ENCODE measurements at regions not wholly inside any gene's neighbourhood (a gene's known extent, or its start where the extent isn't known, plus 50 kb on each side); places are given as distances from the start of the nearest gene placed in this dataset.

GRCh38 chr5:136423944-136424606, 58.7 kb upstream of the TRPC7 start:
- 71% methylated on average over 1 of the region's 2 CpGs for WGBS (ENCODE audit: insufficient coverage)
- H2AFZ ChIP-seq (ENCODE audit: insufficient read depth, low read depth, low read length, poor library complexity, severe bottlenecking): no peak overlapping the region
- no peaks in the 10 kb centered on the region for H3K27me3 Mint-ChIP-seq
- no peak overlapping the region for H3K4me3 Mint-ChIP-seq
- no peak overlapping the region for H3K27ac Mint-ChIP-seq
- no peak overlapping the region for H3K9ac ChIP-seq (ENCODE audit: low read length)
- H3K4me1 Mint-ChIP-seq: no peaks in the 10 kb centered on the region
- ATAC-seq (ENCODE audit: low read depth): no peak
- H4K20me1 ChIP-seq (ENCODE audit: control insufficient read depth, insufficient read depth, low read length, poor library complexity, severe bottlenecking): no peaks in the 10 kb centered on the region
- no peak overlapping the region for H3K4me3 ChIP-seq (ENCODE audit: control extremely low read depth in 1 of 5, extremely low read depth in 1 of 5, insufficient read depth in 1 of 5, low read depth in 2 of 5, low read length in 4 of 5)
- H3K27ac ChIP-seq (ENCODE audit: low read length in 2 of 2): no peak overlapping the region
- no peaks in the 10 kb centered on the region for H3K4me1 ChIP-seq (ENCODE audit: control insufficient read depth in 2 of 2, insufficient read depth in 2 of 2, low read length in 2 of 2)
- no peak for DNase-seq
- TF ChIP-seq CTCF (IDR thresholded peaks at IDR 0.05) (no peak), EZH2 (IDR thresholded peaks at IDR 0.05; ENCODE audit: borderline replicate concordance, insufficient read depth, low read depth, low read length, poor library complexity, severe bottlenecking) (no peak)
- no peaks in the 10 kb centered on the region for H3K36me3 ChIP-seq (replicated peaks in 1 of 2; ENCODE audit: control extremely low read depth in 1 of 2, control insufficient read depth in 1 of 2, extremely low read depth in 1 of 2, insufficient read depth in 2 of 2, low read length in 1 of 2)
- no peaks in the 10 kb centered on the region for H3K27me3 ChIP-seq (replicated peaks in 1 of 4; ENCODE audit: control extremely low read depth in 1 of 4, control insufficient read depth in 3 of 4, insufficient read depth in 4 of 4, low read length in 3 of 4)
- peaks cover 0 to 4% (median 0%) of the 10 kb centered on the region in 3 donors for H3K9me3 ChIP-seq (ENCODE audit: control extremely low read depth in 1 of 3, control insufficient read depth in 2 of 3, insufficient read depth in 1 of 3, low read length in 2 of 3)
- H3K79me2 ChIP-seq (ENCODE audit: control insufficient read depth, insufficient read depth, low read length): no peaks in the 10 kb centered on the region
- H3K4me2 ChIP-seq (replicated peaks; ENCODE audit: low read depth, low read length, poor library complexity, severe bottlenecking): no peak overlapping the region
- CTCF ChIA-PET: no interaction called here
- intact Hi-C loops (cut with micrococcal nuclease): no loop called here
- no peaks in the 10 kb centered on the region for H3K9me3 Mint-ChIP-seq (ENCODE audit: insufficient read depth)
- POLR2A ChIA-PET: no interaction called here

GRCh38 chr5:136420168-136420898, 55.0 kb upstream of the TRPC7 start:
- Histone ChIP-seq H3K4me1 (ENCODE audit: control insufficient read depth in 2 of 2, insufficient read depth in 2 of 2, low read length in 2 of 2) (no peaks in the 10 kb centered on the region), H3K9ac (ENCODE audit: low read length) (no peak overlapping the region), H3K27ac (ENCODE audit: low read length in 2 of 2) (no peak overlapping the region), H3K4me2 (replicated peaks; ENCODE audit: low read depth, low read length, poor library complexity, severe bottlenecking) (no peak overlapping the region), H3K36me3 (replicated peaks in 1 of 2; ENCODE audit: control extremely low read depth in 1 of 2, control insufficient read depth in 1 of 2, extremely low read depth in 1 of 2, insufficient read depth in 2 of 2, low read length in 1 of 2) (no peaks in the 10 kb centered on the region), H2AFZ (ENCODE audit: insufficient read depth, low read depth, low read length, poor library complexity, severe bottlenecking) (no peak overlapping the region), H3K9me3 (ENCODE audit: control extremely low read depth in 1 of 3, control insufficient read depth in 2 of 3, insufficient read depth in 1 of 3, low read length in 2 of 3) (peaks cover 0 to 4% (median 0%) of the 10 kb centered on the region in 3 donors), H3K4me3 (ENCODE audit: control extremely low read depth in 1 of 5, extremely low read depth in 1 of 5, insufficient read depth in 1 of 5, low read depth in 2 of 5, low read length in 4 of 5) (no peak overlapping the region), H4K20me1 (ENCODE audit: control insufficient read depth, insufficient read depth, low read length, poor library complexity, severe bottlenecking) (no peaks in the 10 kb centered on the region), H3K79me2 (ENCODE audit: control insufficient read depth, insufficient read depth, low read length) (no peaks in the 10 kb centered on the region), H3K27me3 (replicated peaks in 1 of 4; ENCODE audit: control extremely low read depth in 1 of 4, control insufficient read depth in 3 of 4, insufficient read depth in 4 of 4, low read length in 3 of 4) (no peaks in the 10 kb centered on the region)
- ChIA-PET CTCF (no interaction called here), POLR2A (no interaction called here)
- DNase-seq (no peak), ATAC-seq (ENCODE audit: low read depth) (no peak)
- no peak overlapping the region for H3K27ac Mint-ChIP-seq
- H3K27me3 Mint-ChIP-seq: no peaks in the 10 kb centered on the region
- TF ChIP-seq EZH2 (IDR thresholded peaks at IDR 0.05; ENCODE audit: borderline replicate concordance, insufficient read depth, low read depth, low read length, poor library complexity, severe bottlenecking) (no peak), CTCF (IDR thresholded peaks at IDR 0.05) (no peak)
- no CpG with 5 or more reads among the region's 5 CpGs for WGBS (ENCODE audit: insufficient coverage)
- intact Hi-C loops (cut with micrococcal nuclease): no loop called here
- H3K4me1 Mint-ChIP-seq: no peaks in the 10 kb centered on the region
- no peak overlapping the region for H3K4me3 Mint-ChIP-seq
- H3K9me3 Mint-ChIP-seq (ENCODE audit: insufficient read depth): no peaks in the 10 kb centered on the region
